ENCODE measurements at regions not wholly inside any gene's neighbourhood (a gene's known extent, or its start where the extent isn't known, plus 50 kb on each side); places are given as distances from the start of the nearest gene placed in this dataset.

- FAIRE-seq = no peak
- Histone ChIP-seq H3K79me2 (ENCODE audit: control insufficient read depth, insufficient read depth, low read length) (no peaks in the 10 kb centered on the region), H3K9me3 (replicated peaks; ENCODE audit: control insufficient read depth, insufficient read depth, low read length) (no peaks in the 10 kb centered on the region), H4K20me1 (replicated peaks; ENCODE audit: control insufficient read depth, extremely low read depth, insufficient read depth, low read length) (no peaks in the 10 kb centered on the region), H3K9ac (replicated peaks; ENCODE audit: extremely low read depth, insufficient read depth, low read length) (no peak overlapping the region), H2AFZ (ENCODE audit: low read depth, low read length) (no peak overlapping the region), H3K4me3 (replicated peaks in 1 of 3; ENCODE audit: insufficient read depth in 1 of 3, low read depth in 1 of 3, low read length in 3 of 3) (no peak overlapping the region), H3K4me1 (ENCODE audit: control insufficient read depth, extremely low read depth, insufficient read depth, low read length) (no peaks in the 10 kb centered on the region), H3K9me1 (replicated peaks; ENCODE audit: control insufficient read depth, extremely low read depth, insufficient read depth, low read length) (no peaks in the 10 kb centered on the region), H3K4me2 (ENCODE audit: insufficient read depth, low read length) (no peak overlapping the region), H3K27ac (ENCODE audit: insufficient read depth, low read depth, low read length) (no peak overlapping the region), H3K36me3 (ENCODE audit: control insufficient read depth in 2 of 2, extremely low read depth in 1 of 2, insufficient read depth in 2 of 2, low read length in 2 of 2) (no peaks in the 10 kb centered on the region), H3K27me3 (ENCODE audit: control insufficient read depth in 2 of 2, insufficient read depth in 2 of 2, low read length in 2 of 2) (no peaks in the 10 kb centered on the region)
- dilution Hi-C loops (cut with MboI; ENCODE audit: extremely low pct_ligation_motif_present, low sequenced_read_pairs) = no loop called here
- TF ChIP-seq MYC (IDR thresholded peaks at IDR 0.05; ENCODE audit: low read depth, low read length) (no peak), MAX (IDR thresholded peaks at IDR 0.05; ENCODE audit: insufficient read depth, insufficient read length) (no peak), CTCF (IDR thresholded peaks at IDR 0.05; ENCODE audit: extremely low read depth in 1 of 2, insufficient read depth in 1 of 2, low read depth in 1 of 2, low read length in 2 of 2) (no peak), POLR2AphosphoS5 (IDR thresholded peaks at IDR 0.05; ENCODE audit: insufficient read depth, low read depth, low read length) (no peak), POLR2A (IDR thresholded peaks at IDR 0.05; ENCODE audit: low read depth, low read length) (no peak), JUN (IDR thresholded peaks at IDR 0.05; ENCODE audit: borderline replicate concordance, insufficient read depth, insufficient read length, low read depth) (no peak), FOS (IDR thresholded peaks at IDR 0.05; ENCODE audit: borderline replicate concordance, insufficient read depth, low read length) (no peak), GATA2 (IDR thresholded peaks at IDR 0.05; ENCODE audit: insufficient read depth, insufficient read length, low read depth, low read length) (no peak), EZH2 (IDR thresholded peaks at IDR 0.05; ENCODE audit: borderline replicate concordance, low read depth, low read length, severe bottlenecking) (no peak)
- intact Hi-C loops (cut with micrococcal nuclease) = no loop called here
- POLR2A ChIA-PET = no interaction called here
- no peak for DNase-seq (ENCODE audit: low read depth, low spot score)
- no TSS peak for BruUV-seq (replicated peaks)
- CTCF ChIA-PET = no interaction called here
Measured at GRCh38 chr16:51355875-51356274, 204.8 kb upstream of the SALL1 start.

All from endothelial cell of umbilical vein (primary cell).